GM18498 (cell line): ENCODE measurements at regions not wholly inside any gene's neighbourhood (a gene's known extent, or its start where the extent isn't known, plus 50 kb on each side); places are given as distances from the start of the nearest gene placed in this dataset.
A peak's percentile ranks its signal among the peaks of the same experiment; 100 is the strongest.
"Not testable (repeated sequence)": the region's sequence is repeated elsewhere in the genome, so short reads cannot be mapped to it uniquely, and the experiment has no call there.

ENCODE experiments used
- ATAC-seq: cut with Tn5 transposase; IDR thresholded peaks from one replicate; pipeline ENCODE4 v1.9.1; 2021; ENCODE audit warnings: mild to moderate bottlenecking, moderate library complexity; ENCODE audit not compliant: unreplicated experiment

DNA sequence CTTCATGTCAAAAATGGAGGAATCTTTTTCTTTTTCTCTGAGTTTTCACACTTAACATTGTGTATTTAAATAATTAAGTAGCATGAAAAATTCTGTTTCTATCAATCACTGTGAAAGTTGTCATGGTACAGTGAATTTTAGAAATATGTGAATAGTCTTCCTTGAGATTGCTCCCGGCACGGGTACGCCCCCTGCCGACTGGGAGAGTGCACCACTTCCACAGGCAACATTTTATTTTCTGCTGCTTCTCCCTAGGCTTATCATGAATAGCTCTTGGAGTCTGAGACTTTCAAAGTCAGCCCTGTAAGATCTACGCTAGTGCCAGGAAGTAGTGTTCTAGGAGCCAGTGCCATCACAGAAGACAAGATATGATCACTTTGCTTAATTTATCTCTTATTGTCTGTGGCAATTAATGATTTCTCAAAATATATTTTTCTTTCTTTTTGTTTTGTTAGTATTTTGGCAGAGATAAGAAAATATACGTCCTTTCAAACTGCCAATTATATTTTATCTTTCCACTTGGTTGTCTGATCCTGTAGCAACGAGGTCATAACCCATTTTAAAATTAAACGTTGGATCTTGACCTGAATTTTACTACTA is 763.8 kb upstream of the AADAT start:
- ATAC-seq = peak; percentile 74

DNA sequence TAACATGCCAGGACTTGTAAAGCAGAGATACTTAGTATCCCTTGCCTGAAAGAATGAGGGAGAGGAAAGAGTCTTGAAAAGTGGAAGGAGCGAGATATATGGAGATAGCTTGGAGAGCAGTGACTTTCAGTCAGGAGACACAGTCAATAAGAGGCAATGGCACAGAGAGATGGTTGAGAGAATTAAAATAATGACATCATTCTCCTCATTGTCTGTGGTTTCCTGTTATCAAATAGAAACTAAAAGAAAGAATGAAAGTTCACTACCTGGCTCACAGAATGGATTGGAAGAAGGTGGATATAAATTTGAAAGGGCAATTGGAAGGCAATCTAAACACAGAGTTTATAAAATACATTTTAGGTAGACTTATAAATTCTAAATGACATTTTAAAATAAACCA is 760.2 kb upstream of the AADAT start:
- peak; percentile 71 for ATAC-seq

DNA sequence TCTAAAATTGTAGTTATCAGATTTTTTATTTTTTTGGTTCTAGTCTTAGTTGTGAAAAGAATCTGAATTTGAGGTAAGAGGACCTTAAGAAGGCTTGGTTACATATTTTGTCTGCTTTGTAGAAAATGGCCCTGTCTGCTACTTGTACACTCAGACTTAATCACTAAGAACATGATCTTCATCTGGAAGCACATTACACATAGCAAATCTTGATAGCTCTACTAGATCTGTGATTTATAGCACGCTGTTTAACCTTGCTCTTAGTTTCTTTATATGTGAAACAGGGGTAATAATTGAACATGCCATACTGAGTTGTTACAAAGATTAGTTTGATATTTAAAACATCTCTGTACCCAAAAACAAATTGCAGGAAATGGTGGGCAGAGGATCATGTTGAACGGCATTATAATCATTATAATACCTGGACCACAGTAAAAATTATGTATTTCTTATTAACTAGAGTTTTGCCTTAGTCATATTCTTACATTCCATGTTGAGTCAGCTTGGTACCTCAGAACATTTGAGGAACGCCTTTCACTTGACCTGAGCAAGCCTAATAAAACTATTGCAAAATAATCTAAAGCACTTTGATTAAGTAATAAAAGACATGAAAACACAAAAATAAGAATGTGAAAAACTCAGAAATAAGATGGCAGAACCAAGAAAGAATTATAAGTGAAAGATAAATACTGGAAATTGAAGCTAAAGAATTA is 738.0 kb upstream of the AADAT start:
- no peak for ATAC-seq

DNA sequence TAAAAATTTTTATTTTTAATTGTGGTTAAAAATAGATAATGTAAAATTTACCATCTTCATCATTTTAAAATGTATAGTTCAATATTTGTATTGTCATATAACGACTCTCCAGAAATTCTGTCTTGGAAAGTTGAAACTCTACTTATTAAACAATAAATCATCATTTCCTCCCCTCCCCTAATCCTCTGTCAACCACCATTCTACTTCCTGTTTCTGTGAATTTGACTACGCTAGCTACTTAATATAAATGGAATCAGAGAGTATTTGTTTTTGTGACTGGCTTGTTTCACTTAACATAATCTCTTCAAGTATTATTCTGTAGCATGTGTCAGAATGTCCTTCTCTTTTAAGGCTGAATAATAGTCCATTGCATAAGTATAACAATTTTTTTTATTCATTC is 729.0 kb upstream of the AADAT start:
- no peak for ATAC-seq

DNA sequence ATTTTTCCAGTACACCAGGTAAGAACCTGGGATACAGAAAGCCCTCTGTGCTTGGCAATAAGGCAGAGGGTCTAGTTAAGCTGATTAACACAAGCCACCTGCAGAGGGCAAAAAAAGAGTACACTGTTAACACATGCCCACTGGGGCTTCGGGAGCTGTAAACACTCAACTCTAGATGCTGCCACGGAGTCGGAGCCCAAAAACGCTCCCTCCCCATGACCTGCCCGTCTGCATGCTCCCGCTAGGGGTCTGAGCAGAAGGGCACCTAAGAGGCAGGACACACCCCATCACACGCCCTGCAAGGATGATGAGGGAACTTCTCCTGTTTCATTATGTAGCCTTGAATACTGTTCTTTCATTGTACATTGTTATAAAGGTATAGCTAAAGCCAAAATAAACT is 715.6 kb upstream of the AADAT start:
- ATAC-seq = no peak

DNA sequence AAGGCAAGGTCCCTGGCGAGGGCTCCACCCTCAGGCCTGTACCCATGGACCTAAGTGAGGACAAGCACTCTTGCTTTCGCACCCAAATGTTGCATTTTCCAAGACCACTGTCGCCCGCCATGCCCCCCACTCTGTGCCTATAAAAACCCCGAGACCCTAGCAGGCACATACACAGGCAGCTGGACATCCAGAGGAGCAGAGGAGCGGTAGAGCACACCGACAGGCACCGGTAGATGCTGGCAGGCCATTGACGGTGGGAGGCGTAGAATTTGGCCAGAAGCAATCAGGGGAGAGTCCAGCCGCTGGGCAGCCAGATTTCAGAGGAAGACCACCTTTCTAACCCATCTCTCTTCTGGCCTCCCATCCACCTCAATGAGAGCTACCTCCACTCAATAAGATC is 715.2 kb upstream of the AADAT start:
- ATAC-seq = no peak

DNA sequence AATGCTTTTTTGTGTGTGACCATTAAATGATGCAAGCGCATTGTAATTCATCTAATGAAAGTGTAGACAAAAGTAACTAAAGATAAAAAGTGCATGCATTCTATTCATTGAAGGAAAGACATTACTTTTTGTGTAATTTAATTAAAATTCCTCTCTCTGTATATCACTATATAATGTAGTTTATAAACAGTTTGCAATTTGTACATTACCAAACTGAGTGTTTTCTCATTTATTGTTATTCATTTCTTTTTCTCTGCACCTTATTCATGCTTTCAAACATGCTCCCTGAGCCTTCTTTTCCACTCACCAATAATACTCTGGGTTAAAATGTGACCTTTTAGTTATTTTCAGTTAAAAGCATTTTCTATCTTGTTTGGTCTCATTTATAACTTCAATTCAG is 713.7 kb upstream of the AADAT start:
- no peak for ATAC-seq

DNA sequence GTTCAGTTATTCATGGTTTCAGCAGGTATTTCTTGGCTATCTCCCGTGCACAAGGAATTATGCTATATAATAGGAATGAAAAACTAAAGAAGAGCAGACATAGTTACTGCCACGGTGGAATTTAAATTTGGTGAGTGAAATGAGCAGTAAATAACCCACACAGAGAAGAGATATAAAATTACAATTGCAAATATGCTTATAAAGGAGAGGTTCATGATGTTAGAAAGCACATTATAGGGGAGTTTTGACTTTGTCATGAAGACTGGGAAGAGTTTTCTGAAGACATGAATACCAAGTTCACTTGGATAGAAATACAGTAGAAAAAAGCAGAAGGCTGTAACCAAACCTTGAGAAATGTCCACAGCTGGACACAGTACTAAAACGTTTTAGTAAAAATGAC is 712.0 kb upstream of the AADAT start:
- no peak for ATAC-seq

DNA sequence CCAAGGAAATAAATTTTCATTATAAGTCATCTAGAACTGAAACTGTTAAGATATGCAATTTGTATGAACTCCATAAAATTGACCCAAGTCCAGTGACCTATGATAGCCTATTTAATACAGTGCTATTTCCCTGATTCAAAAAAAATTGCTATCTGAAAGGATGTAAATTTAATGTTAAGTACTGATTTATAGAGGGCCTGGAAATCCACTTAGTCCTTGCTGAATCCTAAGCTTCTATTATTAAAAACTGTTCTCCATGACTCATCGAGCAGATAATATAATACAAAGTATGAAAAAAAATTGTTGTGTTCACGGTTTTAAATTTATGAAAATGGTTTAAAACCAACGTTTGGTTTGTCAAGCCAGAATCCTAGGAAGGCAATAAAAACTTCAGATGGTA is 704.8 kb upstream of the AADAT start:
- ATAC-seq = no peak

DNA sequence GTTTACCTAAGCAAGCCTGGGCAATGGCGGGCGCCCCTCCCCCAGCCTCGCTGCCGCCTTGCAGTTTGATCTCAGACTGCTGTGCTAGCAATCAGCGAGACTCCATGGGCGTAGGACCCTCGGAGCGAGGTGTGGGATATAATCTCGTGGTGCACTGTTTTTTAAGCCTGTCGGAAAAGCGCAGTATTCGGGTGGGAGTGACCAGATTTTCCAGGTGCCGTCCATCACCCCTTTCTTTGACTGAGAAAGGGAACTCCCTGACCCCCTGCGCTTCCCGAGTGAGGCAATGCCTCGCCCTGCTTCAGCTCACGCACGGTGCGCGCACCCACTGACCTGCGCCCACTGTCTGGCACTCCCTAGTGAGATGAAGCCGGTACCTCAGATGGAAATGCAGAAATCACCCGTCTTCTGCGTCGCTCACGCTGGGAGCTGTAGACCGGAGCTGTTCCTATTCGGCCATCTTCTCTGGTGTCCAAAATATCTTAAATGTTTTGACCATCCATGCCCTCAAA is 698.8 kb upstream of the AADAT start:
- ATAC-seq = not testable (repeated sequence)

DNA sequence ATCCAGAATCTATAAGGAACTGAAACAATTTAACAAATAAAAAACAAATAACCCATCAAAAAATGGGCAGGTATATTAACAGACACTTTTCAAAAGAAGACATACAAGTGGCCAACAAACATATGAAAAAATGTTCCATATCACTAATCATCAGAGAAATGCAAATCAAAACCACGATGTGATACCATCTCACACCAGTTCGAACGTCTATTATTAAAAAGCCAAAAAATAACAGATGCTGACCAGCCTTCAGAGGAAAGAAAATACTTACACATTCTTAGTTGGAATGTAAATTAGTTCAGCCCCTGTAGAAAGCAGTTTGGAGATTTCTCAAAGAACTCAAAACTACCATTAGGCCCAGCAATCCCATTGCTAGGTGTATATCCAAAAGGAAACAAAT is 687.9 kb upstream of the AADAT start:
- no peak for ATAC-seq

DNA sequence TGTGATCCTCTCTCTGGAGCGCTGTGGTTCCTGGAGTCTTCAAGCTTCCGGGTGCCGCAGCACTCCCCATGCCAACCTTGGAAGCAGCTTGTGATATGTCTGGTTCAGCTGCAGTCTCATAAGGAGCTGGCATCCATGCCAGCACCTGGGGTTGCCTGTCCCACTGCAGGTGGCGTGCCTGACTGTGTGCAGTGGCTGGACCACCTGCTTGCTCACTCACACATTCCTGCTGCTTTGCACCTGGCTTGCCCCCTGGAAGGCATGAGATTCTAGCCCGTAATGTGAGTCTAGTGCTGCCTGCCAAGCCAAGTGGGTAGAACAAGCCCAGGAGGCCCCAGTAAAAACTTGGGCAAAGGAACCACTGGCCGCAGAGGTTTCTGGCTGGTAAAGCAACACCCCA is 687.2 kb upstream of the AADAT start:
- no peak for ATAC-seq

DNA sequence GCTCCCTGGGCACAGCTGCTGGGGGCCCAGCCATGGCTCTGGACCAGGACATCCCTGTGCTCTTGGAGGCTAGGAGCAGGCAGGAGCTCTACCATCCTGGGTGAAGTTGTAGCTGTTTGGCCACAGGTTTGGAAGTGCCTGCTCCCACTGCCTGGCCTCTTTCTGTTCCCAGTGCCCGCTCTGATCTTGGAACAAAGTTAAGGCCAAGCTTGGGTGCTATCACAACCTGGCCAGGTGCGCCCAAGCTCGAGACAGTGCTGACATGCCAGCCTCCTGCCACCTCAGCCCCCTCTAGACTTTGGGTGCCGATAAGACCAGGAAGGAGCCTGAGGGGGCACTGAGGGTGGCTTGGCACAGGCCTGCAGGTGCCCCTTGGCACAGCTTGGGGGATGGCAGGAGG is 686.1 kb upstream of the AADAT start:
- no peak for ATAC-seq

DNA sequence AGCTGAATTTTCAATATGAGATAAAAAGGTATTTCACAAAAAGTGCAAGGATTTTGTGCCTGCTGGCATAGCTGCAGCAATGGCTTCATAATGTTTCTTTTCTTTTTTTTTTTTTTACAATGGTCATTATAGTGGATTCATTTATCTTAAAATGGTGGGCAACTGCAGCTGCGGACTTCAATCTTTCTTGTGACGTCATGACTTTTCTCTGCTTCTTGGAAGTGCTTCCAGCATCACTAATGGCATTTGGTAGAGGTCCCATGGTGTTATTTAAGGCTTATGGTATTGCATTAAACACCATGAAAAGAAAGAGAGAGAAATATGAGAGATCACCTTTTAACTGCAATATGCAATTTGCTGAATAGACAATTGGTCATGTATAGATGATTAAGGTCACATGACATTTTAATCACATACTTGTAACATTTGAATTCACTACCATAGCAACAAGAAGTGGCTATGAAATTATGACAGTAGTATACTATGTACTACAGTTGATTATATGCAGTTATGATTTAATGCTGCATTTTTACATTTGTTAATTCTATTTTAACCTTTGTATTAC is 684.0 kb upstream of the AADAT start:
- no peak for ATAC-seq

DNA sequence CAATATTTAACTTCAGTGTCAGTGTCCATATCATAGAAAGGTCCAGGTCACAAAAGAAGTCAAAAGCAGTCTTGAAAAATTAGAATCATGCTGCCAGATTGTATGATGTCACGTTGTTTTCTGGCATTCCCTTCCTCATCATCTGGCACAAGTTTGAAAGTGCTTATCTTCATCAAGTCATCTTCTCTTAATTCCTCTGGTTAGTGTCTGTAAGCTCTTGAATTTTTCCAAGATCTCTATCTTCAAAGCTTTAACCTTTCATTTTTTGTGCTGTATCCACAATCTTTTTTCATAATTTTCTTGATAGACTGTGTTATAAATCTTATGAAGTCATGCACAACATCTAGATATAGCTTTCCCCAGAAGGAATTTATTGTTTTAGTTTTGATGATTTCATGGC is 682.7 kb upstream of the AADAT start:
- no peak for ATAC-seq

DNA sequence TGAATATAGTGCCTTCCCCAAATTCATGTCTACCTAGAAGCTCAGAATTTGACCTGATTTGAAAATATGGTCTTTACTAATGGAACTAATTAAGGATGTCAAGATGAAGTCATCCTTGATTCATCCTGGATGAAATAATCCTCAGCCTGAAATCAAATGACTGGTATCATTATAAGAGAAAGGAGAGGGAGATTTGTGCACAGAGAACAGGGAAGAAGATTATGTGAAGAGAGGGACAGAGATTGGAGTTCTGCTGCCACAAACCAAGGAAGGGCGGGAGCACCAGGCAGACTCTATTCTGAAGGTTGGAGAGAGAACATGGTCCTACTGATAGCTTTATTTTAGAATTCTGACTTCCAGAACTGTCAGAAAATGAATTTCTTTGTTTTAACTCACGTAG is 680.9 kb upstream of the AADAT start:
- no peak for ATAC-seq

DNA sequence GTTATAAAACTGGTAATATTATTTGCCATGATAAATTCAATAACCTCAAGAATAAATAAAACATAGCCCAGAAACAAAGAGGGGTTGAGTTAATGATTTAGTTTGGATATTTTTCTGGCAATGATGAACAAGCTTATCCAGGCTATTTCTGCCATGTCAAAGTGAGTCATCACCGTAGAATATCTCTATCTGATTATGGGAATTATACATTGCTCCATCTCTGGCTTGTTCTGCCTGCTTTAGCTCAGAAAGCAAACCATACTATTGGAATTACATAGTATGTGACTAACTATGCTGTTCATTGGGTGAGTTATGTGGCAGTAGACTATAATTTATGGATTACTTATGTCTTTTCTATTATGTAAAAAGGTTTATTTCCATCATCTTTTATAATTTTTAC is 680.1 kb upstream of the AADAT start:
- no peak for ATAC-seq

DNA sequence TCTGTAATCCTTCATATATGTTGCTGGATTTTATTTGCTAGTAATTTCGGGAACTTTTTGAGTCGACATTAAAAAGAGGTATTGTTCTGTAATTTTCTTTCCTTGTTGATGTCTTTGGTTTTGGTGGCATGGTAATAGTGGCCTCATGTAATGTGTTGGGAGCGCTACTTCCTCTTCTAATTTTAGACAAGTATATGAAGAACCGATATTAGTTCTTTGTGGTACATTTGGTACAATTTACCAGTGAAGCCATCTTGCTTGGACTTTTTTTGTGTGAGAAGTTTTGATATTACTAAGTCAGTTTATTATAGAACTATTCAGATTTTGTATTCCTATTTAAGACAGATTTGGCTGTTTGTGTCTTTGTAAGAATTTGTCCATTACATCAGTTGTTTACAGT is 669.2 kb upstream of the AADAT start:
- ATAC-seq = no peak

DNA sequence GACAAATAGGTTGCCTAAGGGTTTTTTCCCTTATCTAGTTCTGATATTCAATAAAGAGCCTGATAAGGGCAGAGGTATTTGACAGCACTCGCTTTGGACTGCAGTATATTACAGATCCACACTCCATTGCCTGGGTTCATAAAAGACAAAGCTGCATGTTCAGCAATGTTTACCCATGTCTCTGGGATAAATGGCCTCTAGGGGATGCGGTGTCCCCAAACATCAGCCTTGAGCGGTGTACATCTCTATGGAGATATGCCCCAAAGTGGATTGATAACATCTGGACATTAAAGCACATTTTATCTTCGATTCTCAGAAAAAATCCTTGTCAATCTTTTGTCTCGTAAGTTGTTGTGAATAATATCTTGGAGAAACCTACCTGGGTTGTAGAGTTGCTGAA is 660.8 kb upstream of the AADAT start:
- ATAC-seq = no peak

DNA sequence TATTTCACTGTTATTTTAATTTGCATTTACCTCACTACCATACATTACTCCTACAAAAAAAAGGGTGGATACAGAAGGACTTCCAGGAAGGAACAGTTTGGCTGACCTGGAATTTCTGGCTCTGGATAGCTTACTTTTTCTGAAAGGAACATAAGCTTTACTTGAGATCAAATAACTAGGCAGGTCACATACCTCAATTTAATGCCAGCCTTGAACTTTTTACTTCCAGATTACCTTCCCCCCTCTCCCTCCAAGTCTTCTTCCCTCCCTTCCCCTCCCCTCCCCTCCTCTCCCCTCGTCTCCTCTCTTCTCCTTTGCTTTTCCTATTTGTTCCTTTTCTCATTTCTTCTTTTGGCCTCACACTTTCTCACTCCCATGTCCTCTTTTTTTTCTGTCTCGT is 659.2 kb upstream of the AADAT start:
- no peak for ATAC-seq

DNA sequence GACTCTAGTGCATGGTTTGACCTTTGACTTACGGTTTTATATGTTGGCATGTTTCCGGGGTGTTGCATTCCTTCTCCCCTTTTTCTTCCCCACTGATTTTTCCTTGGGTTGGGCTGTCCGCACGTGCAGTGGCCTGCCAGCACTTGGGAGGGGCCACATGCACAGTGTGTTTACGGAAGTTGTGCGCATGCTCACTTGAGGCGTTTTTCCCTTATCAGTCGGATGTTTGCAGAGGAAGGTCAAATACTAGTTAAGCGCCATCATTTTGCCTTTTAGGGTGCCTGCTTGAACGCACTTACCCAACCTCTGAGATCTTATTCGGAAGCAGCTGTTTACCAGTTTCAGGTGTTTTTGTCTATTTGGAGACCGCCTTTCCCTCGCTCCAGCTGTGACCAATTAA is 653.9 kb upstream of the AADAT start:
- ATAC-seq = no peak

DNA sequence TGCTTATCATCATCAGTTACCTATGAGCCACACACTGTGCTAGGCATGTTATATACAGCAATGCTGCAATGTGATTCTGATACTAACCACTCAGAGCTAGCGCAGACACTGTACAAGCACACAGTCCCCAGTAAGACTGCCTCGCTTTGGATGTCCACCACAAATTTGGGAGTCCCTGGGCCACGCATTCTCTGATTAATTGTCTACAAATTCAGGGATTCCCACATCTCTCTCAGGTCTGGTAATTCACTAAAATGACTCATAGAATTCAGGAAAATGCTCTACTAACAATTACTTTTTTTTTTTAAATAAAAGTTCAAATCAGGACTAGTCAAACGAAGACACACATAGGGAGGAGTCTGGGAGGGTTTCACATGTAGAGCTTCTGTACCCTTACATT is 652.1 kb upstream of the AADAT start:
- no peak for ATAC-seq

DNA sequence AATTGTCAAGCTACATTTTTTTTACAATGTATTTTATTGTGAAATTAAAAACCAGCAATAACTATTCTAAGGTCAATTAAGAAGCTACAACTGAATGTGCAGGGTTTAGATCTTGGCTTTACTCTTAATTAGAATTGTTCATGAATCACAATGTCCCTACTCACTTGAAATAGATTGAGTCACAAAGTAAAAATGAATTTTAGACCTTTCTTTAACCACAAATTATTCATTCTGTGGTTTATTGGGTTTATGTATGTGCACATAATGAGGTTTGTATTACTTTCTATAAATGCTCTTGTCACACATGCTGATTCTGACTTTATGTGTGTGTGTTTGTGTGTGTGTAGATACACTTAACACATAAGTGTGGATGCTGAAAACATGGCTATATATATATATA is 647.0 kb upstream of the AADAT start:
- no peak for ATAC-seq
